ENCODE measurements at regions not wholly inside any gene's neighbourhood (a gene's known extent, or its start where the extent isn't known, plus 50 kb on each side); places are given as distances from the start of the nearest gene placed in this dataset.

- no peaks in the 10 kb centered on the region for H3K4me1 Mint-ChIP-seq
- ChIA-PET POLR2A (no interaction called here), CTCF (no interaction called here)
- DNase-seq (no peak), ATAC-seq (ENCODE audit: low read depth) (no peak)
- H3K27ac Mint-ChIP-seq = no peak overlapping the region
- H3K27me3 Mint-ChIP-seq = no peaks in the 10 kb centered on the region
- intact Hi-C loops (cut with micrococcal nuclease) = no loop called here
- no peak overlapping the region for H3K4me3 Mint-ChIP-seq
- H3K9me3 Mint-ChIP-seq = no peaks in the 10 kb centered on the region
- H3K36me3 Mint-ChIP-seq (ENCODE audit: low read depth) = no peaks in the 10 kb centered on the region
- TF ChIP-seq CTCF (IDR thresholded peaks at IDR 0.05) = no peak
Observed at GRCh38 chr10:53476650-53477312, 704.2 kb upstream of the MBL2 start.

- ATAC-seq (ENCODE audit: low read depth) (no peak), DNase-seq (no peak)
- intact Hi-C loops (cut with micrococcal nuclease) = no loop called here
- no peaks in the 10 kb centered on the region for H3K27me3 Mint-ChIP-seq
- no peaks in the 10 kb centered on the region for H3K4me1 Mint-ChIP-seq
- no peak overlapping the region for H3K4me3 Mint-ChIP-seq
- H3K27ac Mint-ChIP-seq = no peak overlapping the region
- no peak for TF ChIP-seq CTCF (IDR thresholded peaks at IDR 0.05)
- CTCF ChIA-PET = no interaction called here
- POLR2A ChIA-PET = no interaction called here
- H3K36me3 Mint-ChIP-seq (ENCODE audit: low read depth) = no peaks in the 10 kb centered on the region
- peaks cover 3% of the 10 kb centered on the region for H3K9me3 Mint-ChIP-seq
Observed at GRCh38 chr10:53469383-53469782, 696.8 kb upstream of the MBL2 start.

- CTCF ChIA-PET = no interaction called here
- intact Hi-C loops (cut with micrococcal nuclease) = no loop called here
- Mint-ChIP-seq H3K27me3 (no peaks in the 10 kb centered on the region), H3K36me3 (ENCODE audit: low read depth) (no peaks in the 10 kb centered on the region), H3K27ac (no peak overlapping the region), H3K4me1 (no peaks in the 10 kb centered on the region), H3K4me3 (no peak overlapping the region), H3K9me3 (peaks cover 3% of the 10 kb centered on the region)
- ATAC-seq (ENCODE audit: low read depth) (no peak), DNase-seq (no peak)
- TF ChIP-seq CTCF (IDR thresholded peaks at IDR 0.05) = no peak
- POLR2A ChIA-PET = no interaction called here
Observed at GRCh38 chr10:53463539-53463938, 691.0 kb upstream of the MBL2 start.

GRCh38 chr10:53458007-53458406, 685.4 kb upstream of the MBL2 start:
- Mint-ChIP-seq H3K4me3 (no peak overlapping the region), H3K36me3 (ENCODE audit: low read depth) (no peaks in the 10 kb centered on the region), H3K4me1 (no peaks in the 10 kb centered on the region), H3K9me3 (peaks cover 4% of the 10 kb centered on the region), H3K27me3 (no peaks in the 10 kb centered on the region), H3K27ac (no peak overlapping the region)
- intact Hi-C loops (cut with micrococcal nuclease) = no loop called here
- no peak for TF ChIP-seq CTCF (IDR thresholded peaks at IDR 0.05)
- ChIA-PET POLR2A (no interaction called here), CTCF (no interaction called here)
- ATAC-seq (ENCODE audit: low read depth) (no peak), DNase-seq (no peak)

- Mint-ChIP-seq H3K36me3 (ENCODE audit: low read depth) (no peaks in the 10 kb centered on the region), H3K27ac (no peak overlapping the region), H3K27me3 (no peaks in the 10 kb centered on the region), H3K4me1 (no peaks in the 10 kb centered on the region), H3K9me3 (peaks cover 8% of the 10 kb centered on the region), H3K4me3 (no peak overlapping the region)
- ATAC-seq (ENCODE audit: low read depth) (no peak), DNase-seq (no peak)
- CTCF ChIA-PET = no interaction called here
- intact Hi-C loops (cut with micrococcal nuclease) = no loop called here
- POLR2A ChIA-PET = no interaction called here
- TF ChIP-seq CTCF (IDR thresholded peaks at IDR 0.05) = no peak
Observed at GRCh38 chr10:53453196-53453595, 680.6 kb upstream of the MBL2 start.

Data from activated B cell treated with CpG ODN at 0.5 μM for 24 hours (primary cell).